ENCODE measurements at regions not wholly inside any gene's neighbourhood (a gene's known extent, or its start where the extent isn't known, plus 50 kb on each side); places are given as distances from the start of the nearest gene placed in this dataset.

GRCh38 chr1:228989176-228989575 lies 253.9 kb downstream of the RHOU start:
- no peak for TF ChIP-seq CTCF (IDR thresholded peaks at IDR 0.05)
- no peak for TF ChIP-seq POLR2A (IDR thresholded peaks at IDR 0.05)
